Lower leg skin (tissue), 4 donors: ENCODE measurements at regions not wholly inside any gene's neighbourhood (a gene's known extent, or its start where the extent isn't known, plus 50 kb on each side); places are given as distances from the start of the nearest gene placed in this dataset.

Source experiments
- DNase-seq, 2 donors: peaks; one replicate each; pipeline ENCODE4 v3.0.0-alpha.2; 2019; ENCODE audit warnings: low spot score in 2 of 2
- H3K4me3 ChIP-seq: fragments of 200-600 bp; sonication (generic); 2 replicates; pipeline ENCODE4 v1.5.1; 2017; ENCODE audit warnings: mild to moderate bottlenecking, low read depth; ENCODE audit not compliant: poor library complexity, severe bottlenecking
- POLR2A ChIP-seq, 2 donors: fragments of 450-650 bp; IDR thresholded peaks; one replicate each; pipeline ENCODE4 v1.6.1; 2016 to 2017; ENCODE audit warnings: antibody characterized with exemption in 2 of 2, mild to moderate bottlenecking in 1 of 2, moderate library complexity in 1 of 2
- WGBS, 2 donors: methylation state at CpG; one replicate each; pipeline ENCODE4 v1.1.5; 2018; 5-methylcytosine and 5-hydroxymethylcytosine counted together
- intact Hi-C: fragments of 100-400 bp; cut with DNase I; formaldehyde crosslinking; loops from one replicate; pipeline ENCODE4 v1.15.0; 2023; ENCODE audit warnings: low total_unique reads
- TF ChIP-seq, protein P1 (sequence below), 3 donors: fragments of 450-650 bp; IDR thresholded peaks; one replicate each; pipeline ENCODE4 v1.5.1; 2016; ENCODE audit warnings: antibody characterized with exemption in 3 of 3, mild to moderate bottlenecking in 3 of 3, moderate library complexity in 2 of 3

DNA sequence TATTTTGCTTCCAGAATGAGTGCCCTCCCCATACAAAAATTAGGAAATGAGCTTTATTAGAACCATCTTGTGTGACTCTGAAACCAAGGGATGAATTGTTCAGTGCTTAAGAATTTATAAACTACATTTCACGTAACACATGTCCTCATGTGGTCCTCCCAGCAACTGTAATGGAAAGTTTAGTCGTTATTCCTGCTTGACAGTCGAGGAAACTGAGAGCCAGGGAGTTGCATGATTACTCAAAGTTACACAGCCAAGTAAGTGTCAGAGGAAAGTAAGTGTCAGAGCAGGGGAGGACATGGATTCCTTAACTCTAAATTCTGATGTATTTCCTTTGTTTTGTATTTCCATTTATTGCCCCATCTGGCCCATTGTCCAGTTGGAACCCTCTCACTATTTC, 453.9 kb downstream of the FUT8 start:
- H3K4me3 ChIP-seq: no peak overlapping the region
- no peak for TF ChIP-seq POLR2A (IDR thresholded peaks at IDR 0.05)
- TF ChIP-seq, protein P1, sequence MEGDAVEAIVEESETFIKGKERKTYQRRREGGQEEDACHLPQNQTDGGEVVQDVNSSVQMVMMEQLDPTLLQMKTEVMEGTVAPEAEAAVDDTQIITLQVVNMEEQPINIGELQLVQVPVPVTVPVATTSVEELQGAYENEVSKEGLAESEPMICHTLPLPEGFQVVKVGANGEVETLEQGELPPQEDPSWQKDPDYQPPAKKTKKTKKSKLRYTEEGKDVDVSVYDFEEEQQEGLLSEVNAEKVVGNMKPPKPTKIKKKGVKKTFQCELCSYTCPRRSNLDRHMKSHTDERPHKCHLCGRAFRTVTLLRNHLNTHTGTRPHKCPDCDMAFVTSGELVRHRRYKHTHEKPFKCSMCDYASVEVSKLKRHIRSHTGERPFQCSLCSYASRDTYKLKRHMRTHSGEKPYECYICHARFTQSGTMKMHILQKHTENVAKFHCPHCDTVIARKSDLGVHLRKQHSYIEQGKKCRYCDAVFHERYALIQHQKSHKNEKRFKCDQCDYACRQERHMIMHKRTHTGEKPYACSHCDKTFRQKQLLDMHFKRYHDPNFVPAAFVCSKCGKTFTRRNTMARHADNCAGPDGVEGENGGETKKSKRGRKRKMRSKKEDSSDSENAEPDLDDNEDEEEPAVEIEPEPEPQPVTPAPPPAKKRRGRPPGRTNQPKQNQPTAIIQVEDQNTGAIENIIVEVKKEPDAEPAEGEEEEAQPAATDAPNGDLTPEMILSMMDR (IDR thresholded peaks at IDR 0.05): no peak
- WGBS, 2 donors: 59 to 65% methylated on average over 3 of the region's 3 CpGs
- DNase-seq: no peak
- intact Hi-C loops: no loop called here

GRCh38 chr14:65866886-65867285, 454.4 kb downstream of the FUT8 start:
- 56 to 62% methylated on average over 4 of the region's 4 CpGs for WGBS, 2 donors
- intact Hi-C loops: no loop called here

GRCh38 chr14:65867333-65867732, 454.8 kb downstream of the FUT8 start:
- intact Hi-C loops: no loop called here
- WGBS, 2 donors: 91 to 93% methylated on average over 3 of the region's 3 CpGs
- DNase-seq: peak in 1 of 2 donors; percentile 56
- TF ChIP-seq, protein P1 (IDR thresholded peaks at IDR 0.05): no peak
- H3K4me3 ChIP-seq: no peak overlapping the region

More at GRCh38 chr14:65866886-65867285, 454.4 kb downstream of the FUT8 start:
- TF ChIP-seq, protein P1 (IDR thresholded peaks at IDR 0.05): no peak
- TF ChIP-seq POLR2A (IDR thresholded peaks at IDR 0.05): no peak
- no peak overlapping the region for H3K4me3 ChIP-seq
- DNase-seq: peak in 1 of 2 donors; percentile 83

DNA sequence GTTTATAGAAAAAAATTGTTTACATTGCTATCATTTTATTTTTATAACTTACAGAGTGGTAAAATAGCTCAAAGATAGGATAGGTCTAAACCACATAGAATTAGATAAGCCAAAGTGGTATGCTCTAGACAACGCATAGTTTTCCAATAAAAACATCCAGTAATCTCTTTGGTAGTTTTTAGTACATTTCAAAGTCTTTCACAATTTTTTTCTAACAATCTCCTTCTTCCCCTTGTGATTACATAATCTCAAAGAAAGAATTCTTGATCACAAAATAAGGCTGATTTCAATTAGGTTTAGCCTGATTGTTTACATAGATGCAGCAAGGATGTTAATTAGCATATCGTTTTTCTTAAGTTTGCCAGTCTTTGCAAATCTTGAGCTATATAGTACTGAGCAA, 460.0 kb downstream of the FUT8 start:
- WGBS, 2 donors: 64 to 67% methylated on average over 2 of the region's 2 CpGs
- intact Hi-C loops: no loop called here
- H3K4me3 ChIP-seq: no peak overlapping the region
- no peak for DNase-seq
- TF ChIP-seq POLR2A (IDR thresholded peaks at IDR 0.05): no peak
- TF ChIP-seq, protein P1 (IDR thresholded peaks at IDR 0.05): no peak

DNA sequence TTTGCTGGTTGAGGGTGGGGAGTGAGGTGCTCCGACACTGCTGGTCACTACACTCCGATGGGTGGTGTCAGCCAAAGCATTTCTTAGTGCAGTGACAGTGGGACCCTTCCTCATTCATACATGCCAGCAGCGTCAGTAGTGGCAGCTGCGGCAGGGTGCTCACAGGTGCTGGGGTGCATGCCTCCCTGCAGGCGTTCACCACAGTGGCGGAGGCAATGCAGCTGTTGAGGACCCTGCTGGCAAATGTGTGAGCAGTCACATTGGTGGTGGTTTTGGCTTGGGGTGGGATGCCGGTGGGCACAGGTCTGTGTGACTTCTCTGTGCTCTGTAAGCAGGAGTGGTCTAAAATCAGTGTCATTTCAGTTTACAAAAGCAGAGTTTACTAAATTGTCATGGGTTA, 464.6 kb downstream of the FUT8 start:
- intact Hi-C loops: no loop called here
- TF ChIP-seq POLR2A (IDR thresholded peaks at IDR 0.05): no peak
- TF ChIP-seq, protein P1 (IDR thresholded peaks at IDR 0.05): no peak
- WGBS, 2 donors: 94 to 95% methylated on average over 7 of the region's 7 CpGs
- H3K4me3 ChIP-seq: no peak overlapping the region
- no peak for DNase-seq

DNA sequence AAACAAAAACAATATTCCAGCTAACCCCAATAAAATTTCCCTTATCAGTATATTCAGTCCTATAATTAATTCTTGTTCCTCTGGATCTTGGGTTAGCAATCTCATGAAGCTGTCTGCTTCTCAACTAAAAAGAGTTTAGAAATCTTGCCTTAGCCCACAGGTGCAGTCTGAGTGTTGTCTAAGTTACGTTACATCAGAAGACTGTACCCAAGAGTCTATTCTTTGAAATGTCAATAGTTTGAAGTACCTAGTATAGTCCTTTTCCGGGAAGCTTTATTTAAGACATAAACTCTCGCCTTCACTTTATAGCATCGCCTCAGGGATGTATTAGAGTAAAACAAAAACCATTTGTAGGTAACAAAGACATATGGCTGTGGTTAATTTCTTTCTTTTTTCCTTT, 465.1 kb downstream of the FUT8 start:
- WGBS, 2 donors: 67 to 68% methylated on average over 4 of the region's 4 CpGs
- no peak overlapping the region for H3K4me3 ChIP-seq
- DNase-seq: no peak
- intact Hi-C loops: no loop called here
- TF ChIP-seq, protein P1 (IDR thresholded peaks at IDR 0.05): no peak
- no peak for TF ChIP-seq POLR2A (IDR thresholded peaks at IDR 0.05)
